Body of pancreas (tissue), 4 donors: ENCODE measurements at regions not wholly inside any gene's neighbourhood (a gene's known extent, or its start where the extent isn't known, plus 50 kb on each side); places are given as distances from the start of the nearest gene placed in this dataset.

Experiments
- CTCF ChIP-seq, 7 experiments: fragments of 450-650 bp in 4 of 7; fragments of 200-600 bp in 3 of 7; sonication (generic) in 3 of 7; IDR thresholded peaks; one replicate each; pipeline ENCODE4 v1.5.1; 2016 to 2019; ENCODE audit warnings: antibody characterized with exemption in 7 of 7
- POLR2A ChIP-seq, 3 donors: fragments of 450-650 bp; IDR thresholded peaks; one replicate each; pipeline ENCODE4 v1.6.1; 2016; ENCODE audit warnings: antibody characterized with exemption in 3 of 3, mild to moderate bottlenecking in 2 of 3

GRCh38 chr3:99322551-99322950, 315.8 kb upstream of the COL8A1 start:
- no peak for TF ChIP-seq POLR2A (IDR thresholded peaks at IDR 0.05)
- TF ChIP-seq CTCF (IDR thresholded peaks at IDR 0.05): no peak
